H9 (cell line): ENCODE measurements at regions not wholly inside any gene's neighbourhood (a gene's known extent, or its start where the extent isn't known, plus 50 kb on each side); places are given as distances from the start of the nearest gene placed in this dataset.

Experiments
- DNase-seq: peaks from one replicate; pipeline ENCODE4 v3.0.0-alpha.2; 2017
- H2AFZ ChIP-seq: one replicate; pipeline ENCODE4 v1.6.1; 2013; ENCODE audit warnings: mild to moderate bottlenecking, low read length, control low read depth, moderate library complexity
- H2AK5ac ChIP-seq: 2 replicates; pipeline ENCODE4 v1.6.1; 2013; ENCODE audit warnings: low read length, control low read depth, mixed read lengths; ENCODE audit not compliant: insufficient read length
- H2BK120ac ChIP-seq: one replicate; pipeline ENCODE4 v1.6.1; 2013; ENCODE audit warnings: low read depth, mild to moderate bottlenecking, low read length, control low read depth, inconsistent platforms; ENCODE audit not compliant: poor library complexity, severe bottlenecking
- H2BK12ac ChIP-seq: 2 replicates; pipeline ENCODE4 v1.6.1; 2013; ENCODE audit warnings: low read length, control low read depth, mixed read lengths, low read depth; ENCODE audit not compliant: insufficient read length
- H2BK15ac ChIP-seq: 2 replicates; pipeline ENCODE4 v1.6.1; 2013; ENCODE audit warnings: low read depth, low read length, control low read depth
- H2BK20ac ChIP-seq: one replicate; pipeline ENCODE4 v1.6.1; 2013; ENCODE audit warnings: low read depth, mild to moderate bottlenecking, low read length, control low read depth, inconsistent platforms; ENCODE audit not compliant: poor library complexity, severe bottlenecking
- H2BK5ac ChIP-seq: 2 replicates; pipeline ENCODE4 v1.6.1; 2013; ENCODE audit warnings: low read length, control low read depth, mixed read lengths; ENCODE audit not compliant: insufficient read length
- H3K14ac ChIP-seq: 2 replicates; pipeline ENCODE4 v1.6.1; 2013; ENCODE audit warnings: low read length, control low read depth; ENCODE audit not compliant: insufficient read depth
- H3K18ac ChIP-seq: 2 replicates; pipeline ENCODE4 v1.6.1; 2013; ENCODE audit warnings: low read depth, mild to moderate bottlenecking, mixed read lengths, low read length, control low read depth; ENCODE audit not compliant: insufficient read length
- H3K23ac ChIP-seq: 2 replicates; pipeline ENCODE4 v1.6.1; 2013; ENCODE audit warnings: low read length, control low read depth, mixed read lengths, low read depth; ENCODE audit not compliant: insufficient read length
- H3K23me2 ChIP-seq: 2 replicates; pipeline ENCODE4 v1.6.1; 2013; ENCODE audit warnings: low read depth, mild to moderate bottlenecking, mixed read lengths, low read length, control low read depth; ENCODE audit not compliant: insufficient read length, poor library complexity, severe bottlenecking
- H3K27ac ChIP-seq: 2 replicates; pipeline ENCODE4 v1.5.1; 2013; ENCODE audit warnings: low read length, control low read depth, mixed read lengths, low read depth; ENCODE audit not compliant: insufficient read length
- H3K27me3 ChIP-seq: 2 replicates; pipeline ENCODE4 v1.6.1; 2013; ENCODE audit warnings: low read length, control low read depth, inconsistent platforms; ENCODE audit not compliant: insufficient read depth
- H3K4ac ChIP-seq: 2 replicates; pipeline ENCODE4 v1.6.1; 2013; ENCODE audit warnings: low read depth, mild to moderate bottlenecking, control low read depth, inconsistent platforms, low read length, moderate library complexity
- H3K4me1 ChIP-seq: 2 replicates; pipeline ENCODE4 v1.6.1; 2013; ENCODE audit warnings: low read length, control low read depth, inconsistent platforms; ENCODE audit not compliant: insufficient read depth
- H3K4me2 ChIP-seq: 2 replicates; pipeline ENCODE4 v1.6.1; 2013; ENCODE audit warnings: low read length, control low read depth, mixed read lengths; ENCODE audit not compliant: insufficient read length, insufficient read depth
- H3K56ac ChIP-seq: 2 replicates; pipeline ENCODE4 v1.6.1; 2013; ENCODE audit warnings: low read depth, mild to moderate bottlenecking, mixed read lengths, low read length, control low read depth; ENCODE audit not compliant: insufficient read length
- H3K79me1 ChIP-seq: 2 replicates; pipeline ENCODE4 v1.6.1; 2013; ENCODE audit warnings: low read depth, mild to moderate bottlenecking, moderate library complexity, low read length, control low read depth, inconsistent platforms; ENCODE audit not compliant: insufficient read depth, poor library complexity, severe bottlenecking
- H3K79me2 ChIP-seq: 2 replicates; pipeline ENCODE4 v1.6.1; 2013; ENCODE audit warnings: low read length, control low read depth, inconsistent platforms; ENCODE audit not compliant: insufficient read depth
- H3K9ac ChIP-seq: 2 replicates; pipeline ENCODE4 v1.6.1; 2013; ENCODE audit warnings: low read length, control low read depth, mixed read lengths; ENCODE audit not compliant: insufficient read length; ENCODE audit errors: extremely low read depth
- H3K9me3 ChIP-seq: one replicate; pipeline ENCODE4 v1.6.1; 2013; ENCODE audit warnings: low read depth, low read length, inconsistent platforms; ENCODE audit not compliant: control insufficient read depth
- H3T11ph ChIP-seq: one replicate; pipeline ENCODE4 v1.6.1; 2013; ENCODE audit warnings: mild to moderate bottlenecking, low read length, control low read depth, inconsistent platforms
- H4K20me1 ChIP-seq: one replicate; pipeline ENCODE4 v1.6.1; 2013; ENCODE audit not compliant: control insufficient read depth, insufficient read length, insufficient read depth
- H4K5ac ChIP-seq: 2 replicates; pipeline ENCODE4 v1.6.1; 2013; ENCODE audit warnings: low read depth, mild to moderate bottlenecking, mixed read lengths, low read length, control low read depth; ENCODE audit not compliant: insufficient read length
- H4K8ac ChIP-seq: replicated peaks from 2 replicates; pipeline ENCODE4 v1.6.1; 2013; ENCODE audit warnings: low read length, control low read depth, mixed read lengths, low read depth; ENCODE audit not compliant: insufficient read length
- H4K91ac ChIP-seq: 2 replicates; pipeline ENCODE4 v1.6.1; 2013; ENCODE audit warnings: low read depth, mild to moderate bottlenecking, moderate library complexity, mixed read lengths, low read length, control low read depth; ENCODE audit not compliant: insufficient read length
- H3K27ac Mint-ChIP-seq, 3 experiments: 2 replicates in 2 of 3; 3 replicates in 1 of 3; pipeline ENCODE4 v1.8.0; 2020 to 2021; ENCODE audit warnings: mixed read lengths in 3 of 3, mild to moderate bottlenecking in 1 of 3, moderate library complexity in 1 of 3
- H3K27me3 Mint-ChIP-seq: 2 replicates; pipeline ENCODE4 v1.8.0; 2021; ENCODE audit warnings: low read depth, mild to moderate bottlenecking, moderate library complexity, mixed read lengths
- H3K36me3 Mint-ChIP-seq, 3 experiments: 2 replicates in 2 of 3; 3 replicates in 1 of 3; pipeline ENCODE4 v1.8.0; 2020 to 2021; ENCODE audit warnings: low read depth in 3 of 3, mixed read lengths in 3 of 3; ENCODE audit not compliant: insufficient read depth in 1 of 3
- H3K4me1 Mint-ChIP-seq, 2 experiments: 2 replicates each; pipeline ENCODE4 v1.8.0; 2020; ENCODE audit warnings: mixed read lengths in 2 of 2
- H3K4me3 Mint-ChIP-seq, 2 experiments: 2 replicates in 1 of 2; 3 replicates in 1 of 2; pipeline ENCODE4 v1.8.0; 2020 to 2021; ENCODE audit warnings: mild to moderate bottlenecking in 2 of 2, mixed read lengths in 2 of 2, moderate library complexity in 1 of 2
- H3K9me3 Mint-ChIP-seq, 2 experiments: 2 replicates in 1 of 2; 3 replicates in 1 of 2; pipeline ENCODE4 v1.8.0; 2020; ENCODE audit warnings: mild to moderate bottlenecking in 2 of 2, mixed read lengths in 2 of 2, moderate library complexity in 1 of 2
- WGBS: extraction: QIAGEN DNeasy Blood & Tissue Kit; methylation state at CpG from one replicate; pipeline ENCODE4 v1.1.7; 2013; ENCODE audit warnings: missing lambda C conversion rate, low lambda C conversion rate, mixed read lengths; ENCODE audit not compliant: insufficient read length; ENCODE audit errors: extremely low coverage; 5-methylcytosine and 5-hydroxymethylcytosine counted together
- TF ChIP-seq, protein P1 (sequence below): fragments of 200-600 bp; sonication (generic); conservative IDR thresholded peaks from 3 replicates; pipeline ENCODE4 v1.8.0; 2021; ENCODE audit warnings: antibody characterized with exemption, mild to moderate bottlenecking

DNA sequence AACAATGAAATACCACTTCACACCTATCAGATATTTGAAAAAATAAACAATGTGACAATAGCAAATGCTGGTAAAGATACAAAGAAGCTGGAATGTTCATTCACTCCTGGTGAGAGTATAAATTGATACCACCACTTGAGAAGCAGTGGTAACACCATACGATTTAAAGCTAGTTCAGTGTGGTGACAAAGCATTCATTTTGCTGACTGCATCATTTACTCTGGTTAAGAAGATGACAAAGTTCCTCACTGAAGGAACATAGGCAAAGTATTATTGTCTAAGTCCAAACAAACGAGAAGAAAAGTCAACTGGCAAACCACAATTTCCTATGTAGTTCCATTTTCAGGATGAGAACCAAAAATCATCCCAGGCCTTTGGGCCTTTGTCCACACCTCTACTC lies 102.5 kb downstream of the GEMIN8 start:
- H3K9me3 ChIP-seq, result no peaks in the 10 kb centered on the region
- TF ChIP-seq, protein P1, sequence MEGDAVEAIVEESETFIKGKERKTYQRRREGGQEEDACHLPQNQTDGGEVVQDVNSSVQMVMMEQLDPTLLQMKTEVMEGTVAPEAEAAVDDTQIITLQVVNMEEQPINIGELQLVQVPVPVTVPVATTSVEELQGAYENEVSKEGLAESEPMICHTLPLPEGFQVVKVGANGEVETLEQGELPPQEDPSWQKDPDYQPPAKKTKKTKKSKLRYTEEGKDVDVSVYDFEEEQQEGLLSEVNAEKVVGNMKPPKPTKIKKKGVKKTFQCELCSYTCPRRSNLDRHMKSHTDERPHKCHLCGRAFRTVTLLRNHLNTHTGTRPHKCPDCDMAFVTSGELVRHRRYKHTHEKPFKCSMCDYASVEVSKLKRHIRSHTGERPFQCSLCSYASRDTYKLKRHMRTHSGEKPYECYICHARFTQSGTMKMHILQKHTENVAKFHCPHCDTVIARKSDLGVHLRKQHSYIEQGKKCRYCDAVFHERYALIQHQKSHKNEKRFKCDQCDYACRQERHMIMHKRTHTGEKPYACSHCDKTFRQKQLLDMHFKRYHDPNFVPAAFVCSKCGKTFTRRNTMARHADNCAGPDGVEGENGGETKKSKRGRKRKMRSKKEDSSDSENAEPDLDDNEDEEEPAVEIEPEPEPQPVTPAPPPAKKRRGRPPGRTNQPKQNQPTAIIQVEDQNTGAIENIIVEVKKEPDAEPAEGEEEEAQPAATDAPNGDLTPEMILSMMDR, result no peak
- H3K23me2 ChIP-seq, result no peaks in the 10 kb centered on the region
- H2BK20ac ChIP-seq, result no peak overlapping the region
- Mint-ChIP-seq H3K4me3 (no peak overlapping the region), H3K4me1 (peaks cover 32% of the 10 kb centered on the region in 2 experiments), H3K9me3 (peaks cover 22 to 42% of the 10 kb centered on the region in 2 experiments), H3K27ac (no peak overlapping the region), H3K27me3 (no peaks in the 10 kb centered on the region), H3K36me3 (peaks cover 16 to 26% (median 16%) of the 10 kb centered on the region in 3 experiments)
- H3K23ac ChIP-seq, result no peak overlapping the region
- WGBS, result no CpG with 5 or more reads among the region's 2 CpGs
- no peak overlapping the region for H3K27ac ChIP-seq
- H3K79me1 ChIP-seq, result no peaks in the 10 kb centered on the region
- no peak overlapping the region for H3T11ph ChIP-seq
- H3K9ac ChIP-seq, result no peak overlapping the region
- H2AFZ ChIP-seq, result no peak overlapping the region
- H4K20me1 ChIP-seq, result no peaks in the 10 kb centered on the region
- no peak overlapping the region for H4K91ac ChIP-seq
- no peak overlapping the region for H4K5ac ChIP-seq
- H2BK15ac ChIP-seq, result no peak overlapping the region
- no peak overlapping the region for H3K56ac ChIP-seq
- no peak overlapping the region for H2BK12ac ChIP-seq
- H2AK5ac ChIP-seq, result no peak overlapping the region
- no peaks in the 10 kb centered on the region; the same call in 1 of the 2 replicates for H3K27me3 ChIP-seq
- H3K4ac ChIP-seq, result no peak overlapping the region
- no peak overlapping the region for H3K4me2 ChIP-seq
- no peak overlapping the region for H3K18ac ChIP-seq
- no peak overlapping the region for H4K8ac ChIP-seq
- H2BK120ac ChIP-seq, result no peak overlapping the region
- DNase-seq, result no peak
- no peak overlapping the region for H2BK5ac ChIP-seq
- H3K79me2 ChIP-seq, result peaks cover 23% of the 10 kb centered on the region; the same call in 1 of the 2 replicates
- peaks cover 8% of the 10 kb centered on the region; the same call in 1 of the 2 replicates for H3K4me1 ChIP-seq
- H3K14ac ChIP-seq, result no peak overlapping the region
